B cell (primary cell): ENCODE measurements at regions not wholly inside any gene's neighbourhood (a gene's known extent, or its start where the extent isn't known, plus 50 kb on each side); places are given as distances from the start of the nearest gene placed in this dataset.

Experiments
- ATAC-seq: fragments of 200-7000 bp; cut with Tn5 transposase; one replicate; pipeline ENCODE4 v1.10.0; 2021; ENCODE audit warnings: low read depth, mild to moderate bottlenecking, moderate number of reproducible peaks, moderate library complexity
- CTCF ChIA-PET: fragments of 350-600 bp; sonication (Branson Sonifier 250); formaldehyde crosslinking; loops from one replicate; lab custom pipeline; 2021; ENCODE audit warnings: antibody characterized with exemption, inconsistent platforms; lab: Charles Lee
- POLR2A ChIA-PET: fragments of 350-600 bp; sonication (Branson Sonifier 250); formaldehyde crosslinking; loops from one replicate; lab custom pipeline; 2021; ENCODE audit warnings: antibody characterized with exemption; lab: Charles Lee
- DNase-seq: peaks from one replicate; pipeline ENCODE4 v3.0.0; 2013
- H2AFZ ChIP-seq: 2 replicates; pipeline ENCODE4 v1.6.1; 2012; ENCODE audit warnings: mild to moderate bottlenecking, low read depth, low read length; ENCODE audit not compliant: insufficient read depth, poor library complexity, severe bottlenecking
- H3K27ac ChIP-seq, 2 donors: 1 replicate in 1 of 2; 2 replicates in 1 of 2; pipeline ENCODE4 v1.5.1; 2012 to 2013; ENCODE audit warnings: low read length in 2 of 2, mild to moderate bottlenecking in 2 of 2, moderate library complexity in 1 of 2
- H3K27me3 ChIP-seq, 4 experiments: fragments of 200-600 bp in 1 of 4; sonication (generic) in 1 of 4; replicated peaks in 1 of 4; 1 replicate in 2 of 4; 2 replicates in 2 of 4; pipeline versions ENCODE4 v1.6.1 to v1.7.0; 2013 to 2016; ENCODE audit warnings: low read length in 3 of 4, mild to moderate bottlenecking in 2 of 4, mixed read lengths in 1 of 4, moderate library complexity in 1 of 4; ENCODE audit not compliant: insufficient read depth in 4 of 4, control insufficient read depth in 3 of 4; ENCODE audit errors: control extremely low read depth in 1 of 4
- H3K36me3 ChIP-seq, 2 experiments: replicated peaks in 1 of 2; 1 replicate in 1 of 2; 2 replicates in 1 of 2; pipeline versions ENCODE4 v1.6.1 to v1.7.1; 2013; ENCODE audit warnings: low read length in 1 of 2; ENCODE audit not compliant: insufficient read depth in 2 of 2, control insufficient read depth in 1 of 2; ENCODE audit errors: control extremely low read depth in 1 of 2, extremely low read depth in 1 of 2
- H3K4me1 ChIP-seq, 2 donors: fragments of 200-600 bp in 1 of 2; sonication (generic) in 1 of 2; 1 replicate in 1 of 2; 2 replicates in 1 of 2; pipeline versions ENCODE4 v1.5.1 to v1.6.1; 2013 to 2017; ENCODE audit warnings: low read length in 2 of 2; ENCODE audit not compliant: control insufficient read depth in 2 of 2, insufficient read depth in 2 of 2
- H3K4me2 ChIP-seq: replicated peaks from 2 replicates; pipeline ENCODE3; 2012; ENCODE audit warnings: mild to moderate bottlenecking, low read depth, low read length; ENCODE audit not compliant: poor library complexity, severe bottlenecking
- H3K4me3 ChIP-seq, 5 experiments: fragments of 200-600 bp in 1 of 5; sonication (generic) in 1 of 5; 1 replicate in 3 of 5; 2 replicates in 2 of 5; pipeline versions ENCODE4 v1.5.1 to v1.7.0; 2011 to 2016; ENCODE audit warnings: low read length in 4 of 5, mild to moderate bottlenecking in 4 of 5, low read depth in 2 of 5, control low read depth in 1 of 5, moderate library complexity in 1 of 5; ENCODE audit not compliant: insufficient read depth in 1 of 5; ENCODE audit errors: control extremely low read depth in 1 of 5, extremely low read depth in 1 of 5
- H3K79me2 ChIP-seq: fragments of 200-600 bp; sonication (generic); one replicate; pipeline ENCODE4 v1.6.0; 2016; ENCODE audit warnings: low read length; ENCODE audit not compliant: control insufficient read depth, insufficient read depth
- H3K9ac ChIP-seq: fragments of 200-600 bp; sonication (generic); 2 replicates; pipeline ENCODE4 v1.6.1; 2017; ENCODE audit warnings: mild to moderate bottlenecking, low read length, moderate library complexity
- H3K9me3 ChIP-seq, 3 donors: one replicate each; pipeline versions ENCODE4 v1.6.1 to v1.7.1; 2013; ENCODE audit warnings: low read length in 2 of 3; ENCODE audit not compliant: control insufficient read depth in 2 of 3, insufficient read depth in 1 of 3; ENCODE audit errors: control extremely low read depth in 1 of 3
- H4K20me1 ChIP-seq: 2 replicates; pipeline ENCODE4 v1.6.0; 2012; ENCODE audit warnings: mild to moderate bottlenecking, low read length; ENCODE audit not compliant: insufficient read depth, control insufficient read depth, poor library complexity, severe bottlenecking
- H3K27ac Mint-ChIP-seq: one replicate; pipeline ENCODE4 v1.8.0; 2021; ENCODE audit warnings: mixed read lengths
- H3K27me3 Mint-ChIP-seq: one replicate; pipeline ENCODE4 v1.8.0; 2021; ENCODE audit warnings: mixed read lengths
- H3K4me1 Mint-ChIP-seq: one replicate; pipeline ENCODE4 v1.8.0; 2021; ENCODE audit warnings: mixed read lengths
- H3K4me3 Mint-ChIP-seq: one replicate; pipeline ENCODE4 v1.8.0; 2021; ENCODE audit warnings: mixed read lengths
- H3K9me3 Mint-ChIP-seq: one replicate; pipeline ENCODE4 v1.8.0; 2022; ENCODE audit warnings: mixed read lengths; ENCODE audit not compliant: insufficient read depth
- EZH2 ChIP-seq: IDR thresholded peaks from 2 replicates; pipeline ENCODE4 v1.6.1; 2012; ENCODE audit warnings: borderline replicate concordance, low read depth, mild to moderate bottlenecking, moderate library complexity, low read length; ENCODE audit not compliant: insufficient read depth, poor library complexity, severe bottlenecking
- WGBS: methylation state at CpG from one replicate; pipeline ENCODE4 v1.1.5; 2013; ENCODE audit warnings: missing lambda C conversion rate; ENCODE audit not compliant: insufficient coverage; 5-methylcytosine and 5-hydroxymethylcytosine counted together
- intact Hi-C: fragments of 100-400 bp; cut with micrococcal nuclease; formaldehyde crosslinking; loops from one replicate; pipeline ENCODE4 v1.10.0; 2022
- TF ChIP-seq, protein P1 (sequence below): fragments of 200-600 bp; IDR thresholded peaks from one replicate; pipeline ENCODE4 v1.8.0; 2022; ENCODE audit warnings: antibody characterized with exemption, mild to moderate bottlenecking

DNA sequence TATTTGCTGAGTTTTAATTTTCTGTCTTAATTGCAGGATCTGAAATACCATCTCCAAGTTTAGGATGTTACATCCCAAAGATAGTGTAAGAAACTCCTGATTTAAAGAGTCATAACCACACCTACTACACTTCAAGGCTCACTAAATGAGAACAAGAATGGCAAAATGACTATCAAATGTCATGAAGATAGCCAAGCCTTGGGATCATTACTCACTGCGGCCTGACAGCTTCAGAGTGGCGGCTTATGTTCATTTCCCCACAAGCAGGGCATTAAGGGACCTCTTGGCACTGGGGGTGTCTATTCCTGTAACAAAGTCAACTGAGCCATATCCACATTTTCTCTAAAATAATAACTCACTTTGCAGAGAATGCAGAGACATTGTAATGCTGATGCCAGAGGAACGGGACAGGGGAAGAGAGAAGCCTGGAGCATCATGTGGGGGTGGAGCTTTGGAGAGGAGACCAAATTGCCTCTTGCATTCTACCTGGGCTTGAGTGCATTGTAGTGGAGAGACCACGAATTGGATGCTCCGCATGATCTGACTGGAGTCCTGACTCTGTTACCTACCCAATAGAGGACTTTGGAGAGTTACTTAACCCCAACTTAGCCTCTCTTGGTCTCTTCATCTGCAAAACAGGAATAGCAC is 219.2 kb downstream of the OPA1 start:
- Histone ChIP-seq H3K27me3 (peaks cover 0 to 10% (median 2%) of the 10 kb centered on the region in 4 experiments), H4K20me1 (no peaks in the 10 kb centered on the region), H3K36me3 (no peaks in the 10 kb centered on the region), H3K27ac (no peak overlapping the region), H2AFZ (no peak overlapping the region), H3K4me2 (no peak overlapping the region), H3K79me2 (no peaks in the 10 kb centered on the region), H3K4me3 (no peak overlapping the region), H3K4me1 (no peaks in the 10 kb centered on the region), H3K9ac (no peak overlapping the region), H3K9me3 (no peaks in the 10 kb centered on the region)
- TF ChIP-seq, protein P1, sequence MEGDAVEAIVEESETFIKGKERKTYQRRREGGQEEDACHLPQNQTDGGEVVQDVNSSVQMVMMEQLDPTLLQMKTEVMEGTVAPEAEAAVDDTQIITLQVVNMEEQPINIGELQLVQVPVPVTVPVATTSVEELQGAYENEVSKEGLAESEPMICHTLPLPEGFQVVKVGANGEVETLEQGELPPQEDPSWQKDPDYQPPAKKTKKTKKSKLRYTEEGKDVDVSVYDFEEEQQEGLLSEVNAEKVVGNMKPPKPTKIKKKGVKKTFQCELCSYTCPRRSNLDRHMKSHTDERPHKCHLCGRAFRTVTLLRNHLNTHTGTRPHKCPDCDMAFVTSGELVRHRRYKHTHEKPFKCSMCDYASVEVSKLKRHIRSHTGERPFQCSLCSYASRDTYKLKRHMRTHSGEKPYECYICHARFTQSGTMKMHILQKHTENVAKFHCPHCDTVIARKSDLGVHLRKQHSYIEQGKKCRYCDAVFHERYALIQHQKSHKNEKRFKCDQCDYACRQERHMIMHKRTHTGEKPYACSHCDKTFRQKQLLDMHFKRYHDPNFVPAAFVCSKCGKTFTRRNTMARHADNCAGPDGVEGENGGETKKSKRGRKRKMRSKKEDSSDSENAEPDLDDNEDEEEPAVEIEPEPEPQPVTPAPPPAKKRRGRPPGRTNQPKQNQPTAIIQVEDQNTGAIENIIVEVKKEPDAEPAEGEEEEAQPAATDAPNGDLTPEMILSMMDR = no peak
- no peak for TF ChIP-seq EZH2
- CTCF ChIA-PET = no interaction called here
- POLR2A ChIA-PET = no interaction called here
- peaks cover 3% of the 10 kb centered on the region for H3K27me3 Mint-ChIP-seq
- no peaks in the 10 kb centered on the region for H3K4me1 Mint-ChIP-seq
- WGBS = 92% methylated on average over 5 of the region's 5 CpGs
- intact Hi-C loops = no loop called here
- ATAC-seq (no peak), DNase-seq (no peak)
- no peaks in the 10 kb centered on the region for H3K9me3 Mint-ChIP-seq
- no peak overlapping the region for H3K4me3 Mint-ChIP-seq
- H3K27ac Mint-ChIP-seq = no peak overlapping the region

DNA sequence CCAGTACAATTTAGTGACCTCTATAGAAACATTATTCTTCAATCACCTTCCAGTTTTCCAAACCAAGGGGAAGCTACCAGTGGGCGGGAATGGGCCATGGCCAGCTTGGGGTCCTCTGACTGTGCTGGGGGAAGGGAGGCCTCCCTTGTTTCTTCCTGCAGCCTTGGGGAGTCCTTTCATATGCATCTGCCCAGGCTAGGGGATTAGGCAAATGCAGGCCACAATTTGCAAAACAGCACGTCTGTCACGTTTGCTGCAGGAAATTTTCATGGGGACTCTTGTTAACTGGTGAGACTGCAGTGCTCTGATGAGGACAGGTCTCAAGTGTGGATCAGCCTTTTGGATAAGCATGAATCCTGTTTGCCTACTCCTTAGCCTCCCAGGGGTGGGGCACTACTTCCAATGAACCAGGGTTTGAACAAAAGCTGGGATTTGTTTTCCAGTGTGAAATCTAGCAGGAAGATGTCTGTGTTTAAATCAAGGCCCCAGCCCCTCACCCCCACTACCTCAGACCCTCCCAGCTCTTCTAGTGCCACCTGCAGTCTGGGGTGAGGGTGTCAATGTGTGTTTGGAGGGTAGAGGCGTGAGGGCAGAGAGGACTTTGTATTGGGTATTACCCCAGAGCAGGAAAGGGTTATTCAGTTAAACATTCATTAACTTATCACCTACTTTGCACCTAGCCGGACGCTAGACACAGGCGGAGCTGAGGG is 219.9 kb downstream of the OPA1 start:
- no peaks in the 10 kb centered on the region for H3K9me3 ChIP-seq
- H3K4me3 ChIP-seq = no peak overlapping the region
- H3K27ac ChIP-seq = no peak overlapping the region
- H3K4me3 Mint-ChIP-seq = no peak overlapping the region
- no peaks in the 10 kb centered on the region for H3K4me1 Mint-ChIP-seq
- H3K27me3 ChIP-seq = peaks cover 0 to 10% (median 2%) of the 10 kb centered on the region in 4 experiments
- peaks cover 6% of the 10 kb centered on the region for H3K27me3 Mint-ChIP-seq
- TF ChIP-seq EZH2 = no peak
- TF ChIP-seq, protein P1 = no peak
- intact Hi-C loops = no loop called here
- H3K27ac Mint-ChIP-seq = no peak overlapping the region
- DNase-seq (no peak), ATAC-seq (no peak)
- no peak overlapping the region for H3K9ac ChIP-seq
- H4K20me1 ChIP-seq = no peaks in the 10 kb centered on the region
- no peaks in the 10 kb centered on the region for H3K36me3 ChIP-seq
- no peaks in the 10 kb centered on the region for H3K9me3 Mint-ChIP-seq
- ChIA-PET CTCF (no interaction called here), POLR2A (no interaction called here)
- no peaks in the 10 kb centered on the region for H3K79me2 ChIP-seq
- H2AFZ ChIP-seq = no peak overlapping the region
- H3K4me1 ChIP-seq = no peaks in the 10 kb centered on the region
- whole genome bisulfite sequencing = 91% methylated on average over 4 of the region's 7 CpGs
- H3K4me2 ChIP-seq = no peak overlapping the region
